ENCODE measurements at regions not wholly inside any gene's neighbourhood (a gene's known extent, or its start where the extent isn't known, plus 50 kb on each side); places are given as distances from the start of the nearest gene placed in this dataset.

GRCh38 chr11:122226810-122227379, 110.9 kb upstream of the BLID start:
- DNase-seq: no peak

GRCh38 chr11:122224867-122225266, 108.9 kb upstream of the BLID start:
- DNase-seq: no peak

GRCh38 chr11:122220321-122220720, 104.3 kb upstream of the BLID start:
- DNase-seq: no peak

GRCh38 chr11:122219791-122220190, 103.8 kb upstream of the BLID start:
- no peak for DNase-seq

- DNase-seq: peak; percentile 75
Measured at GRCh38 chr11:122215244-122215992, 99.4 kb upstream of the BLID start.

GRCh38 chr11:122214567-122214966, 98.6 kb upstream of the BLID start:
- no peak for DNase-seq

- DNase-seq: no peak
Measured at GRCh38 chr11:122214080-122214479, 98.1 kb upstream of the BLID start.

- no peak for DNase-seq
Measured at GRCh38 chr11:122213171-122213570, 97.2 kb upstream of the BLID start.

GRCh38 chr11:122210367-122210997, 94.5 kb upstream of the BLID start:
- DNase-seq: no peak

- DNase-seq: peak; percentile 25
Measured at GRCh38 chr11:122209619-122210366, 93.8 kb upstream of the BLID start.

GRCh38 chr11:122207921-122208764, 92.1 kb upstream of the BLID start:
- no peak for DNase-seq

- peak; percentile 32 for DNase-seq
Measured at GRCh38 chr11:122207505-122207904, 91.5 kb upstream of the BLID start.

- DNase-seq: no peak
Measured at GRCh38 chr11:122205036-122205435, 89.0 kb upstream of the BLID start.

GRCh38 chr11:122204206-122204605, 88.2 kb upstream of the BLID start:
- DNase-seq: no peak

- peak; percentile 55 for DNase-seq
Measured at GRCh38 chr11:122202951-122203456, 87.0 kb upstream of the BLID start.

- no peak for DNase-seq
Measured at GRCh38 chr11:122202161-122202950, 86.3 kb upstream of the BLID start.

GRCh38 chr11:122201106-122201505, 85.1 kb upstream of the BLID start:
- no peak for DNase-seq

GRCh38 chr11:122199661-122200060, 83.6 kb upstream of the BLID start:
- peak; percentile 28 for DNase-seq

- DNase-seq: no peak
Measured at GRCh38 chr11:122198291-122198983, 82.4 kb upstream of the BLID start.

GRCh38 chr11:122197066-122197987, 81.3 kb upstream of the BLID start:
- DNase-seq: no peak

All from NCI-H1092 treated with DMSO at 0.1 percent for 48 hours (cell line).